GM19395 (cell line): ENCODE measurements at regions not wholly inside any gene's neighbourhood (a gene's known extent, or its start where the extent isn't known, plus 50 kb on each side); places are given as distances from the start of the nearest gene placed in this dataset.
"Not testable (repeated sequence)": the region's sequence is repeated elsewhere in the genome, so short reads cannot be mapped to it uniquely, and the experiment has no call there.

Source experiments
- ATAC-seq: cut with Tn5 transposase; IDR thresholded peaks from one replicate; pipeline ENCODE4 v1.9.1; 2021; ENCODE audit warnings: mild to moderate bottlenecking, moderate library complexity; ENCODE audit not compliant: unreplicated experiment

DNA sequence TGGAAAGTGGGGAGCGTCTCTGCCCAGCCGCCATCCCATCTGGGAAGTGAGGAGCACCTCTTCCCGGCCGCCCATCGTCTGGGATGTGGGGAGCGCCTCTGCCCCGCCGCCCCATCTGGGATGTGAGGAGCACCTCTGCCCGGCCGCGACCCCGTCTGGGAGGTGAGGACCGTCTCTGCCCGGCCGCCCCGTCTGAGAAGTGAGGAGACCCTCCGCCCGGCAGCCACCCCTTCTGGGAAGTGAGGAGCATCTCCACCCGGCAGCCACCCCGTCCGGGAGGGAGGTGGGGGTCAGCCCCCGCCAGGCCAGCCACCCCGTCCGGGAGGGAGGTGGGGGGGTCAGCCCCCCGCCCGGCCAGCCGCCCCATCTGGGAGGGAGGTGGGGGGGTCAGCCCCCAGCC is 190.0 kb upstream of the MGAT5 start:
- not testable (repeated sequence) for ATAC-seq

GRCh38 chr2:134070281-134070741 is 183.6 kb upstream of the MGAT5 start:
- no peak for ATAC-seq

- no peak for ATAC-seq
Measured at GRCh38 chr2:134072341-134072740, 181.5 kb upstream of the MGAT5 start.

- no peak for ATAC-seq
Measured at GRCh38 chr2:134073023-134073422, 180.8 kb upstream of the MGAT5 start.

GRCh38 chr2:134074619-134075018 is 179.3 kb upstream of the MGAT5 start:
- no peak for ATAC-seq

- no peak for ATAC-seq
Measured at GRCh38 chr2:134075204-134075603, 178.7 kb upstream of the MGAT5 start.

GRCh38 chr2:134078354-134078753 is 175.5 kb upstream of the MGAT5 start:
- ATAC-seq = no peak

- peak; percentile 92 for ATAC-seq
Measured at GRCh38 chr2:134079373-134079772, 174.5 kb upstream of the MGAT5 start.

GRCh38 chr2:134080386-134081089 is 173.3 kb upstream of the MGAT5 start:
- ATAC-seq = no peak

- no peak for ATAC-seq
Measured at GRCh38 chr2:134081238-134081938, 172.5 kb upstream of the MGAT5 start.

DNA sequence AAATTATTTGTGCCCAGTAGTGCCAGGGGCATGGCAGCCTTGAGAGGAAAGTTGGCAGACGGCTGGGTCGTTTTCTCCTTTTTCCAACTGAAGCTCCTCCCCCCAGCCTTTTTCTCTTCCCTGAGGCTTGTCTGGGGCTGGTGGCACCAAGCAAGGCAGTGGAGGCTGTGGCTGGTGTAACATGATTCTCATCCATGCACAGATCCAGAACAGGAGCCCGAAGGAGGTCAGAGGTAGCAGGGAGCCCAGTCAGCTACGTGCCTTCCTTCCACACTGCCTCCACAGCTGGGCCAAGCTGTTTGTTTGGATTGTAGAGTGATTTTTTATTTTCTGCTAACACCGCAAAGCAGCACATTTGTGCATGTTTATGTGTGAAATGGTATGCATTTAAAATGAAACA is 170.3 kb upstream of the MGAT5 start:
- no peak for ATAC-seq

GRCh38 chr2:134086594-134087219 is 167.2 kb upstream of the MGAT5 start:
- ATAC-seq = no peak

DNA sequence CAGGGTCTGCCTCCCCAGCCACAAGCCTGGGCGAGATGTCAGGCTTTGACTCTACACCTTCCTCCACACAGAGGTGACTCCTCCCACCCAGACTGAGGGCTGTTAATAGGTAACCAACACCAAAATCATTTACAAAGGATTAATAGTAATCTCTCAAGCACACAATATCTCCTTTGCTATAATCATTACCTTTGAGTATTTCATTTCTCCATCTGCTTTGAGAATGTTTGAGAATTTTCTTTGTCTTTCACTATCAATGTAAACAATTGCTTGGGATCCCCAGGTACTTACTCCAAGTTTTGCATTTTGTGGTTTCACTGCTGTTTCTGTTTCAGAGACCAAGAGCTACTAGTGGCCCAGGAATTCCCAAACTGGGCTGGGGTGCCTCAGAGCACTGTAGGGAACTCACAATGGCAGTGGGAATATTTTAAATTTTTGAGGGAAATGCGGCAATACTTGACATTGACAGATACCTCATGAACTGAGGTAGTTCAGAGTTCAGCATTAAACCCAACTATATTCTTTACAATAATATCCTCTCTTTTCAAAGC is 166.4 kb upstream of the MGAT5 start:
- peak; percentile 86 for ATAC-seq

DNA sequence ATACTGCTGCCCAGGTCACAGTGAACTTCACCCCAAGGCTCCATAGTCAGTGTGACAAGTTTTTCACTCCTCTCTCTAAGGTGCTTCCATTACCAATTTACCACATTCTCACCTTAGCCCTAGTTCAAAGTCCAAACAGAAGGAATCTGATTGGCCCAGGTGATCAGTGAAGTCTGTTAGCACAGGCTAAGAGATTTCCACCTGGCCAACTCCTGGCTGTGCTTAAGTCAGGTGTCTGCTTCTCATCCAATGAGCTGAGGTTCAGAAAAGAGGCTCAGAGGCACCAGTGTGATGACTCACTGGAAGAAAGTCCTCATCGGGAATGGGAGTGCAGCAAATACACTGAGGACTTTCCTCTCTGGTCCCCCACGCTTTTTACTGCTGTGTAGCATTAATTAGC is 164.4 kb upstream of the MGAT5 start:
- no peak for ATAC-seq

- no peak for ATAC-seq
Measured at GRCh38 chr2:134097740-134098139, 156.1 kb upstream of the MGAT5 start.

GRCh38 chr2:134098321-134098720 is 155.6 kb upstream of the MGAT5 start:
- ATAC-seq = no peak

- ATAC-seq = no peak
Measured at GRCh38 chr2:134099273-134099672, 154.6 kb upstream of the MGAT5 start.

- ATAC-seq = no peak
Measured at GRCh38 chr2:134103196-134103595, 150.7 kb upstream of the MGAT5 start.

DNA sequence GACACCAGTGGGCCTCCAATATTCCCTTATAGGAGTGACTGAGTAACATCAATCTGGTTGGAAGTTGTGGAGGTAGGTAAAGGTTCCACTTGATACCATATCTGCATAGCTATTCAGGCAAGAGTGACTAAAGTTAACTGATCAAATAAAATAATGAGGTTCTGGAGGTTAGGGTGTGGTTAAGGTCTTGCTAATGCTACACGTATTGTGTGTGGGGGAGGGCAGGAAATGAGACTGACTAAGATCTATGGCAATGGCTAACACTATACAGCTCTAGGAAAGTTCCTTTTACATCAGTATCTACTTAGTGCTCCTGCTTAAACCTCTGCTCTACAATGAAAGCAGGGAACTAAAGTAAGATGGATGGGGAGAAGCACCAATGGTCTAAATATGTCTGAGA is 149.1 kb upstream of the MGAT5 start:
- no peak for ATAC-seq

DNA sequence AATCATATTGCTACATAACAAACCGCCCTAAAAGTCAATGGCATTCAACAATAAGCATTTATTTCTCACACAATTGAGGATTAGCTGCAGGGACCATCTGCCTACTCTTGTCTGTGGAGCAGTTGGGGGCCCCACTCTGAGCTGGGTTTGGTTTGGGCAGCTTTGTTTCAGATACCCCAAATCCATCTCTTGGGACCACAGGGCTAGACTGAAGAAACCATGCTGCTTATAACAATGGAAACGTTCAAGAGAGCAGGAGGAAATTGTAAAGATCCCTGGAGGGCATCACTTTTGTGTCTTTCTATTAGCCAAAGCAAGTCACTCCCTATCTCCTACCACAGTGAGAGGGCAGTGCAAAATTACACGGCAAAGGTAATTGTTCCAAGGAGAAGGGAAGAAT is 146.5 kb upstream of the MGAT5 start:
- no peak for ATAC-seq

GRCh38 chr2:134108113-134108512 is 145.8 kb upstream of the MGAT5 start:
- no peak for ATAC-seq

- ATAC-seq = no peak
Measured at GRCh38 chr2:134109246-134109645, 144.6 kb upstream of the MGAT5 start.
